ENCODE measurements at regions not wholly inside any gene's neighbourhood (a gene's known extent, or its start where the extent isn't known, plus 50 kb on each side); places are given as distances from the start of the nearest gene placed in this dataset.

- Histone ChIP-seq H3K9me3 (ENCODE audit: control insufficient read depth, insufficient read depth, low read length) (no peaks in the 10 kb centered on the region), H3K27ac (ENCODE audit: low read depth, low read length) (no peak overlapping the region), H3K4me3 (ENCODE audit: low read depth, low read length) (no peak overlapping the region), H3K27me3 (ENCODE audit: control insufficient read depth, insufficient read depth, low read length) (no peaks in the 10 kb centered on the region)
- TF ChIP-seq, protein P1, sequence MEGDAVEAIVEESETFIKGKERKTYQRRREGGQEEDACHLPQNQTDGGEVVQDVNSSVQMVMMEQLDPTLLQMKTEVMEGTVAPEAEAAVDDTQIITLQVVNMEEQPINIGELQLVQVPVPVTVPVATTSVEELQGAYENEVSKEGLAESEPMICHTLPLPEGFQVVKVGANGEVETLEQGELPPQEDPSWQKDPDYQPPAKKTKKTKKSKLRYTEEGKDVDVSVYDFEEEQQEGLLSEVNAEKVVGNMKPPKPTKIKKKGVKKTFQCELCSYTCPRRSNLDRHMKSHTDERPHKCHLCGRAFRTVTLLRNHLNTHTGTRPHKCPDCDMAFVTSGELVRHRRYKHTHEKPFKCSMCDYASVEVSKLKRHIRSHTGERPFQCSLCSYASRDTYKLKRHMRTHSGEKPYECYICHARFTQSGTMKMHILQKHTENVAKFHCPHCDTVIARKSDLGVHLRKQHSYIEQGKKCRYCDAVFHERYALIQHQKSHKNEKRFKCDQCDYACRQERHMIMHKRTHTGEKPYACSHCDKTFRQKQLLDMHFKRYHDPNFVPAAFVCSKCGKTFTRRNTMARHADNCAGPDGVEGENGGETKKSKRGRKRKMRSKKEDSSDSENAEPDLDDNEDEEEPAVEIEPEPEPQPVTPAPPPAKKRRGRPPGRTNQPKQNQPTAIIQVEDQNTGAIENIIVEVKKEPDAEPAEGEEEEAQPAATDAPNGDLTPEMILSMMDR (IDR thresholded peaks at IDR 0.05; ENCODE audit: low read depth, low read length), result no peak
- POLR2A ChIA-PET, result no interaction called here
- CTCF ChIA-PET, result no interaction called here
- no peak for DNase-seq (ENCODE audit: low read depth, low spot score)
Observed at GRCh38 chr21:41086569-41086968, 81.4 kb upstream of the BACE2 start.

GRCh38 chr21:41090981-41091380 lies 77.0 kb upstream of the BACE2 start:
- DNase-seq (ENCODE audit: low read depth, low spot score), result no peak
- Histone ChIP-seq H3K27ac (ENCODE audit: low read depth, low read length) (no peak overlapping the region), H3K4me3 (ENCODE audit: low read depth, low read length) (no peak overlapping the region), H3K9me3 (ENCODE audit: control insufficient read depth, insufficient read depth, low read length) (no peaks in the 10 kb centered on the region; the same call in 1 of the 2 replicates), H3K27me3 (ENCODE audit: control insufficient read depth, insufficient read depth, low read length) (no peaks in the 10 kb centered on the region)
- ChIA-PET POLR2A (no interaction called here), CTCF (no interaction called here)
- TF ChIP-seq, protein P1 (IDR thresholded peaks at IDR 0.05; ENCODE audit: low read depth, low read length), result no peak

DNA sequence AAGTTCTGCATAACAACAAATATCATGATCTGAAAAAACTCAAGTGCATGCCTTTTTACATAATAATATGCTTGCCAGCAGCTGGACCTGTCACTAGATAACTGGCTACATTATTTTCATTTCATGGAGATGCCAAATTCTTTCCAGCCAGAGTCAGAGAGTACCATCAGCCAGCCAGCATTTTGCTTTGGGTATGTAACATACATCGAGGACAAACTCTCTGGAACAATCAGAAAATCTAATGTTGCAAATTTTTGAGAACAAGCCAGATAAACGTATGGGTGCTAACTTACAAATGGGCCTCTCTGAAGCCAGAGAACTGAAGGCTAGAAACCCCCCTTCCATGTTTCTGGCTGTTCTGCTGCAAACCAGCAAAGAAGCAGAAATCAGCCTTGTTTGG lies 76.3 kb upstream of the BACE2 start:
- TF ChIP-seq, protein P1 (IDR thresholded peaks at IDR 0.05; ENCODE audit: low read depth, low read length), result no peak
- POLR2A ChIA-PET, result no interaction called here
- H3K27ac ChIP-seq (ENCODE audit: low read depth, low read length), result no peak overlapping the region
- no peaks in the 10 kb centered on the region for H3K27me3 ChIP-seq (ENCODE audit: control insufficient read depth, insufficient read depth, low read length)
- no peaks in the 10 kb centered on the region; the same call in 1 of the 2 replicates for H3K9me3 ChIP-seq (ENCODE audit: control insufficient read depth, insufficient read depth, low read length)
- CTCF ChIA-PET, result no interaction called here
- no peak for DNase-seq (ENCODE audit: low read depth, low spot score)
- no peak overlapping the region for H3K4me3 ChIP-seq (ENCODE audit: low read depth, low read length)

DNA sequence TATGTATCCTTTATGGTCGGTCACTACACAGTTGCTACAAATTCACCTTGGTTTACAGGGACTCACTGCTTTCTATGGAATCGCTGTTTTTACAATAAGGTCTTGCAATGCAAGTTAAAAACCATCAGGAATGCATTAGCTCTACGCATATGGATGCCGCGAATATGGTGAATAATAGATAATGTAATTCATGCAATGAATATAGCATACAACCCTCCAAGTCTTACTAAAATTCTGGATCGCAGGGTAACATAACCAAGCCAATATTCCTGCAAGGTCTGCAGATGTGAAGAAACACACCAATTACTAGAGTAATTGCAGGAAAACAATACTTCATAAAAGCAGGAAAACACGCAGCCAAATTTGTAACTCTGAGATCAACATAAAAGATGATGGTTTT lies 75.6 kb upstream of the BACE2 start:
- CTCF ChIA-PET, result no interaction called here
- H3K9me3 ChIP-seq (ENCODE audit: control insufficient read depth, insufficient read depth, low read length), result no peaks in the 10 kb centered on the region; the same call in 1 of the 2 replicates
- H3K27me3 ChIP-seq (ENCODE audit: control insufficient read depth, insufficient read depth, low read length), result no peaks in the 10 kb centered on the region
- H3K27ac ChIP-seq (ENCODE audit: low read depth, low read length), result no peak overlapping the region
- POLR2A ChIA-PET, result no interaction called here
- no peak overlapping the region for H3K4me3 ChIP-seq (ENCODE audit: low read depth, low read length)
- DNase-seq (ENCODE audit: low read depth, low spot score), result no peak
- TF ChIP-seq, protein P1 (IDR thresholded peaks at IDR 0.05; ENCODE audit: low read depth, low read length), result no peak

GRCh38 chr21:41095983-41096382 lies 72.0 kb upstream of the BACE2 start:
- Histone ChIP-seq H3K9me3 (ENCODE audit: control insufficient read depth, insufficient read depth, low read length) (no peaks in the 10 kb centered on the region; the same call in 1 of the 2 replicates), H3K27me3 (ENCODE audit: control insufficient read depth, insufficient read depth, low read length) (no peaks in the 10 kb centered on the region), H3K4me3 (ENCODE audit: low read depth, low read length) (no peak overlapping the region), H3K27ac (ENCODE audit: low read depth, low read length) (no peak overlapping the region)
- TF ChIP-seq, protein P1 (IDR thresholded peaks at IDR 0.05; ENCODE audit: low read depth, low read length), result no peak
- no peak for DNase-seq (ENCODE audit: low read depth, low spot score)
- CTCF ChIA-PET, result no interaction called here
- POLR2A ChIA-PET, result no interaction called here
